Thyroid gland (tissue), 4 donors: ENCODE measurements at regions not wholly inside any gene's neighbourhood (a gene's known extent, or its start where the extent isn't known, plus 50 kb on each side); places are given as distances from the start of the nearest gene placed in this dataset.
"Not testable (repeated sequence)": the region's sequence is repeated elsewhere in the genome, so short reads cannot be mapped to it uniquely, and the experiment has no call there.

Experiments used
- DNase-seq, 2 donors: peaks; one replicate each; pipeline ENCODE4 v3.0.0-alpha.2; 2019
- H3K27ac ChIP-seq, 3 donors: fragments of 200-600 bp; sonication (generic); 1 replicate in 2 of 3; 2 replicates in 1 of 3; pipeline ENCODE4 v1.5.1; 2016 to 2019; ENCODE audit warnings: mild to moderate bottlenecking in 1 of 3, moderate library complexity in 1 of 3
- H3K27me3 ChIP-seq: fragments of 200-600 bp; sonication (generic); one replicate; pipeline ENCODE4 v1.5.1; 2019
- H3K36me3 ChIP-seq, 2 donors: fragments of 200-600 bp; sonication (generic); one replicate each; pipeline ENCODE4 v1.5.1; 2016 to 2019
- H3K4me1 ChIP-seq, 2 donors: fragments of 200-600 bp; sonication (generic); one replicate each; pipeline ENCODE4 v1.5.1; 2017 to 2019
- H3K4me3 ChIP-seq, 3 donors: fragments of 200-600 bp; sonication (generic); replicated peaks in 1 of 3; 1 replicate in 2 of 3; 2 replicates in 1 of 3; pipeline ENCODE4 v1.5.1; 2016; ENCODE audit warnings: mild to moderate bottlenecking in 1 of 3
- H3K9me3 ChIP-seq: fragments of 200-600 bp; sonication (generic); one replicate; pipeline ENCODE4 v1.5.1; 2017
- POLR2A ChIP-seq, 2 donors: fragments of 450-650 bp; IDR thresholded peaks; one replicate each; pipeline ENCODE4 v1.6.1; 2017; ENCODE audit warnings: antibody characterized with exemption in 2 of 2, mild to moderate bottlenecking in 2 of 2, moderate library complexity in 1 of 2
- WGBS, 2 donors: methylation state at CpG; one replicate each; pipeline ENCODE4 v1.1.5; 2017; 5-methylcytosine and 5-hydroxymethylcytosine counted together
- intact Hi-C: fragments of 100-400 bp; cut with DNase I; formaldehyde crosslinking; loops from one replicate; pipeline ENCODE4 v1.15.1; 2023
- TF ChIP-seq, protein P1 (sequence below), 6 experiments: fragments of 200-600 bp in 3 of 6; fragments of 450-650 bp in 3 of 6; sonication (generic) in 3 of 6; IDR thresholded peaks; one replicate each; pipeline ENCODE4 v1.5.1; 2016 to 2019; ENCODE audit warnings: antibody characterized with exemption in 6 of 6, mild to moderate bottlenecking in 2 of 6, inconsistent platforms in 1 of 6, moderate library complexity in 1 of 6

- whole genome bisulfite sequencing, 2 donors, result 87 to 94% methylated on average over 1 of the region's 1 CpG
- Histone ChIP-seq H3K27me3 (no peaks in the 10 kb centered on the region), H3K4me1 (no peaks in the 10 kb centered on the region), H3K9me3 (no peaks in the 10 kb centered on the region), H3K4me3 (no peak overlapping the region), H3K36me3 (no peaks in the 10 kb centered on the region), H3K27ac (no peak overlapping the region)
- DNase-seq, result no peak
- TF ChIP-seq POLR2A (IDR thresholded peaks at IDR 0.05), result no peak
- TF ChIP-seq, protein P1, sequence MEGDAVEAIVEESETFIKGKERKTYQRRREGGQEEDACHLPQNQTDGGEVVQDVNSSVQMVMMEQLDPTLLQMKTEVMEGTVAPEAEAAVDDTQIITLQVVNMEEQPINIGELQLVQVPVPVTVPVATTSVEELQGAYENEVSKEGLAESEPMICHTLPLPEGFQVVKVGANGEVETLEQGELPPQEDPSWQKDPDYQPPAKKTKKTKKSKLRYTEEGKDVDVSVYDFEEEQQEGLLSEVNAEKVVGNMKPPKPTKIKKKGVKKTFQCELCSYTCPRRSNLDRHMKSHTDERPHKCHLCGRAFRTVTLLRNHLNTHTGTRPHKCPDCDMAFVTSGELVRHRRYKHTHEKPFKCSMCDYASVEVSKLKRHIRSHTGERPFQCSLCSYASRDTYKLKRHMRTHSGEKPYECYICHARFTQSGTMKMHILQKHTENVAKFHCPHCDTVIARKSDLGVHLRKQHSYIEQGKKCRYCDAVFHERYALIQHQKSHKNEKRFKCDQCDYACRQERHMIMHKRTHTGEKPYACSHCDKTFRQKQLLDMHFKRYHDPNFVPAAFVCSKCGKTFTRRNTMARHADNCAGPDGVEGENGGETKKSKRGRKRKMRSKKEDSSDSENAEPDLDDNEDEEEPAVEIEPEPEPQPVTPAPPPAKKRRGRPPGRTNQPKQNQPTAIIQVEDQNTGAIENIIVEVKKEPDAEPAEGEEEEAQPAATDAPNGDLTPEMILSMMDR (IDR thresholded peaks at IDR 0.05), result no peak
- intact Hi-C loops, result no loop called here
Observed at GRCh38 chrX:138986866-138987265, 275.3 kb upstream of the FGF13 start.

DNA sequence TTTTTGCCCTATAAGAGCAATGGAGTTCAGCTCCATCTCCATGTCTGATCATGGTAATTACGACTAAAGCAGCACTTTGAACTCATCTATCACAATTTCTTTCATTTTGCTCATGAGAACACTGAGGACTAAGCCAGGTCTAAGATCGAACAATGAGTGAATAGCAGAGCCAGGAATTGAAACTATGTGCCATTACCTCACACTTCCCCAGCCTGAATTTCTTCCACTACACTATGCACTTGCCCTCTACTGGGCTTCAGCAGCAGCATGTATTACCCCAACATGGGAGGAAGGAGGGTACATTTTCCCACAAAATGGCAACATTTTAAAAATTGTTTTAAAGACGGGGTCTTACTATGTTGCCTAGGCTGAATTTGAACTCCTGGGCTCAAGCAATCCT lies 274.7 kb upstream of the FGF13 start:
- intact Hi-C loops, result no loop called here
- no peak for TF ChIP-seq POLR2A (IDR thresholded peaks at IDR 0.05)
- TF ChIP-seq, protein P1 (IDR thresholded peaks at IDR 0.05), result no peak
- Histone ChIP-seq H3K27ac (no peak overlapping the region), H3K9me3 (no peaks in the 10 kb centered on the region), H3K4me1 (no peaks in the 10 kb centered on the region), H3K4me3 (no peak overlapping the region), H3K27me3 (no peaks in the 10 kb centered on the region), H3K36me3 (no peaks in the 10 kb centered on the region)
- 66 to 81% methylated on average over 3 of the region's 3 CpGs for WGBS, 2 donors
- no peak for DNase-seq

GRCh38 chrX:138982365-138982764 lies 270.8 kb upstream of the FGF13 start:
- TF ChIP-seq, protein P1 (IDR thresholded peaks at IDR 0.05), result no peak
- no peak for TF ChIP-seq POLR2A (IDR thresholded peaks at IDR 0.05)
- intact Hi-C loops, result no loop called here
- 81 to 89% methylated on average over 4 of the region's 4 CpGs for WGBS, 2 donors
- Histone ChIP-seq H3K4me3 (no peak overlapping the region), H3K36me3 (no peaks in the 10 kb centered on the region), H3K9me3 (no peaks in the 10 kb centered on the region), H3K27ac (no peak overlapping the region), H3K27me3 (no peaks in the 10 kb centered on the region), H3K4me1 (no peaks in the 10 kb centered on the region)
- no peak for DNase-seq

- no peak for DNase-seq
- no peaks in the 10 kb centered on the region for H3K9me3 ChIP-seq
- H3K36me3 ChIP-seq, result no peaks in the 10 kb centered on the region
- WGBS, 2 donors, result 71 to 86% methylated on average over 3 of the region's 4 CpGs
- intact Hi-C loops, result no loop called here
- H3K27me3 ChIP-seq, result no peaks in the 10 kb centered on the region
- no peak overlapping the region for H3K27ac ChIP-seq
- H3K4me1 ChIP-seq, result no peaks in the 10 kb centered on the region
- TF ChIP-seq POLR2A (IDR thresholded peaks at IDR 0.05), result no peak
- TF ChIP-seq, protein P1 (IDR thresholded peaks at IDR 0.05), result no peak
- no peak overlapping the region for H3K4me3 ChIP-seq
Observed at GRCh38 chrX:138964501-138964900, 253.0 kb upstream of the FGF13 start.

DNA sequence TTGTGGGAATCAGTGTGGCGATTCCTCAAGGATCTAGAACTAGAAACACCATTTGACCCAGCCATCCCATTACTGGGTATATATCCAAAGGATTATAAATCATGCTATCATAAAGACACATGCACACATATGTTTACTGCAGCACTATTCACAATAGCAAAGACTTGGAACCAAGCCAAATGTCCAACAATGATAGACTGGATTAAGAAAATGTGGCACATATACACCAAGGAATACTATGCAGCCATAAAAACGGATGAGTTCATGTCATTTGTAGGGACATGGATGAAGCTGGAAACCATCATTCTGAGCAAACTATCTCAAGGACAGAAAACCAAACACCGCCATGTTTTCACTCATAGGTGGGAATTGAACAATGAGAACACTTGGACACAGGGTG lies 250.9 kb upstream of the FGF13 start:
- H3K4me3 ChIP-seq, intact Hi-C loops, H3K4me1 ChIP-seq, DNase-seq, H3K36me3 ChIP-seq, H3K9me3 ChIP-seq, H3K27ac ChIP-seq, H3K27me3 ChIP-seq: not testable (repeated sequence)
- 86 to 92% methylated on average over 3 of the region's 3 CpGs for WGBS, 2 donors

DNA sequence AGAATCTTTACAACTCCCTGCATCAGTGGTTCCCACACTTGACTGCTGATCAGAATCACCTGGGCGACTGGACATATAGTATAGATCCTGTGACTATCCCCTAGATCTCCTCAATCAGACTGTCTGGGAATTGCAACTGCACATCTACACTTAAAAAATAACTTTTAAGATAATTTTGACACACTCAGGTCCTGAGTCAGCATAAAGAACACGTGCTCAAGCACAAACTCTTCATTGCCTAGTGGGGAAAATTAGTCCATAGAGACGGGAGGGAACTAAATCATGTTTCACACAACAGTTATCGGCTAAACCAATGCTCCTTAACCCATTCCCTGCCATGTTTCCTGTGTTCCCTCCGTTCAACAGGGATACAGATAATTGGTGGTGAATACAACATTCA lies 243.5 kb upstream of the FGF13 start:
- H3K27ac ChIP-seq, result no peak overlapping the region
- TF ChIP-seq, protein P1 (IDR thresholded peaks at IDR 0.05), result no peak
- no peak for TF ChIP-seq POLR2A (IDR thresholded peaks at IDR 0.05)
- no peak overlapping the region for H3K4me3 ChIP-seq
- no peaks in the 10 kb centered on the region for H3K4me1 ChIP-seq
- H3K9me3 ChIP-seq, result no peaks in the 10 kb centered on the region
- no peaks in the 10 kb centered on the region for H3K27me3 ChIP-seq
- intact Hi-C loops, result no loop called here
- DNase-seq, result no peak
- WGBS, 2 donors, result 50 to 61% methylated on average over 5 of the region's 5 CpGs
- H3K36me3 ChIP-seq, result no peaks in the 10 kb centered on the region
